ENCODE measurements at regions not wholly inside any gene's neighbourhood (a gene's known extent, or its start where the extent isn't known, plus 50 kb on each side); places are given as distances from the start of the nearest gene placed in this dataset.

- no peaks in the 10 kb centered on the region for H3K9me3 ChIP-seq
- no peak overlapping the region for H3K9ac ChIP-seq (ENCODE audit: low read depth in 2 of 2, low read length in 2 of 2)
- H3K4me3 ChIP-seq = no peak overlapping the region
- no peaks in the 10 kb centered on the region for H3K27me3 ChIP-seq
- TF ChIP-seq, protein P1, sequence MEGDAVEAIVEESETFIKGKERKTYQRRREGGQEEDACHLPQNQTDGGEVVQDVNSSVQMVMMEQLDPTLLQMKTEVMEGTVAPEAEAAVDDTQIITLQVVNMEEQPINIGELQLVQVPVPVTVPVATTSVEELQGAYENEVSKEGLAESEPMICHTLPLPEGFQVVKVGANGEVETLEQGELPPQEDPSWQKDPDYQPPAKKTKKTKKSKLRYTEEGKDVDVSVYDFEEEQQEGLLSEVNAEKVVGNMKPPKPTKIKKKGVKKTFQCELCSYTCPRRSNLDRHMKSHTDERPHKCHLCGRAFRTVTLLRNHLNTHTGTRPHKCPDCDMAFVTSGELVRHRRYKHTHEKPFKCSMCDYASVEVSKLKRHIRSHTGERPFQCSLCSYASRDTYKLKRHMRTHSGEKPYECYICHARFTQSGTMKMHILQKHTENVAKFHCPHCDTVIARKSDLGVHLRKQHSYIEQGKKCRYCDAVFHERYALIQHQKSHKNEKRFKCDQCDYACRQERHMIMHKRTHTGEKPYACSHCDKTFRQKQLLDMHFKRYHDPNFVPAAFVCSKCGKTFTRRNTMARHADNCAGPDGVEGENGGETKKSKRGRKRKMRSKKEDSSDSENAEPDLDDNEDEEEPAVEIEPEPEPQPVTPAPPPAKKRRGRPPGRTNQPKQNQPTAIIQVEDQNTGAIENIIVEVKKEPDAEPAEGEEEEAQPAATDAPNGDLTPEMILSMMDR (IDR thresholded peaks at IDR 0.05) = no peak
- no peak for DNase-seq
- intact Hi-C loops (cut with DNase I) = no loop called here
- H3K36me3 ChIP-seq = no peaks in the 10 kb centered on the region
- no peak overlapping the region for H3K27ac ChIP-seq
- H3K4me1 ChIP-seq = no peaks in the 10 kb centered on the region
Measured at GRCh38 chr5:130687085-130687733, 477.8 kb downstream of the HINT1 start.

GRCh38 chr5:130678637-130679036 is 486.4 kb downstream of the HINT1 start:
- Histone ChIP-seq H3K9me3 (no peaks in the 10 kb centered on the region), H3K27ac (no peak overlapping the region), H3K36me3 (no peaks in the 10 kb centered on the region), H3K4me3 (no peak overlapping the region), H3K27me3 (no peaks in the 10 kb centered on the region), H3K9ac (ENCODE audit: low read depth in 2 of 2, low read length in 2 of 2) (no peak overlapping the region), H3K4me1 (no peaks in the 10 kb centered on the region)
- no peak for DNase-seq
- intact Hi-C loops (cut with DNase I) = no loop called here
- TF ChIP-seq, protein P1 (IDR thresholded peaks at IDR 0.05) = no peak

- Histone ChIP-seq H3K36me3 (no peaks in the 10 kb centered on the region), H3K9ac (ENCODE audit: low read depth in 2 of 2, low read length in 2 of 2) (no peak overlapping the region), H3K9me3 (no peaks in the 10 kb centered on the region), H3K4me1 (no peaks in the 10 kb centered on the region), H3K27me3 (no peaks in the 10 kb centered on the region), H3K27ac (no peak overlapping the region), H3K4me3 (no peak overlapping the region)
- intact Hi-C loops (cut with DNase I) = no loop called here
- TF ChIP-seq, protein P1 (IDR thresholded peaks at IDR 0.05) = no peak
- DNase-seq = no peak
Measured at GRCh38 chr5:130666462-130666861, 498.6 kb downstream of the HINT1 start.

DNA sequence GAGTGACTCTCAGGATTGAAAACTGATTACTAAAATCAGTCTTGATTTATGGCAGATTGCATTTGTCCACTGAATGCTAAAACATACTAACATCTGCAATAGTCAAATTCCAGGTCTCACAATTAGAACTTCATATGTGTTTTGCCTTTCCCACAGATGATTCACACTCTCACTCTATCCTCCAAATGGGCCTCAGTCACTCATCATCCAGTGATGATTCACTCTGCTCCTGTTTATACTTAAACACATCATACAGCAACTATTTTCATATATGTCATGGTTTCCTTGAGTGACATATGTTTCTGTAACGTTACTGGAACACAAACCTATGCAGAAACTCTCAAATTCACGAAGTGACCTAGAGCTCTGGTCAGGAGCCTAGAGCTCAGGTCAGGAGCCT is 512.9 kb downstream of the HINT1 start:
- H3K36me3 ChIP-seq = no peaks in the 10 kb centered on the region
- DNase-seq = no peak
- TF ChIP-seq, protein P1 (IDR thresholded peaks at IDR 0.05) = no peak

DNA sequence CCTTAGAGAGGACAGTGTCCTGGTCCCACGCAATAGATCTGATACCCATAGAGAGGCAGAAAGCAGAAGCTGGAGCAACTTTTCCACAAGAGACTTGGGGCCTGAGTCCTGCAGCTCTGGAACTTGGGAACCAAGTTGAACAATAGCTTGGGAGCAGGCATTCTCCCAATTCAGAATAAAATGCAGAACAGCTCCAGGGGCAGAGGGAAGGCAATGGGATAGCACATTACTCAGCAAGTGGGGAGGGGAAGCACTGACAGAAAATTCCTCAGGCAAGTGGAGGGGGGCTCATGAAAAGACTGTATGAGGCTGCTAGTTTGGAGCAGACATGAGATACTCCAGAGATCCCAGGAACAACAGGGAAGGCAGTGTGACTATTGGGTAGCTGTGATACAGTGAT is 513.6 kb downstream of the HINT1 start:
- Histone ChIP-seq H3K36me3 (no peaks in the 10 kb centered on the region), H3K27me3 (no peaks in the 10 kb centered on the region), H3K27ac (no peak overlapping the region), H3K4me3 (no peak overlapping the region), H3K9ac (ENCODE audit: low read depth in 2 of 2, low read length in 2 of 2) (no peak overlapping the region), H3K4me1 (no peaks in the 10 kb centered on the region), H3K9me3 (no peaks in the 10 kb centered on the region)
- TF ChIP-seq, protein P1 (IDR thresholded peaks at IDR 0.05) = no peak
- intact Hi-C loops (cut with DNase I) = no loop called here
- DNase-seq = no peak

More for the DNA sequence above, 512.9 kb downstream of the HINT1 start:
- no peak overlapping the region for H3K9ac ChIP-seq (ENCODE audit: low read depth in 2 of 2, low read length in 2 of 2)
- H3K27ac ChIP-seq = no peak overlapping the region
- H3K4me1 ChIP-seq = no peaks in the 10 kb centered on the region
- no peaks in the 10 kb centered on the region for H3K27me3 ChIP-seq
- no peak overlapping the region for H3K4me3 ChIP-seq
- intact Hi-C loops (cut with DNase I) = no loop called here
- no peaks in the 10 kb centered on the region for H3K9me3 ChIP-seq

Measured in colonic mucosa (tissue), 4 donors.